Vagina (tissue), 2 donors: ENCODE measurements at regions not wholly inside any gene's neighbourhood (a gene's known extent, or its start where the extent isn't known, plus 50 kb on each side); places are given as distances from the start of the nearest gene placed in this dataset.

Source experiments
- CTCF ChIP-seq, 3 experiments: fragments of 450-650 bp in 2 of 3; fragments of 200-600 bp in 1 of 3; sonication (generic) in 1 of 3; IDR thresholded peaks; one replicate each; pipeline ENCODE4 v1.5.1; 2017 to 2019; ENCODE audit warnings: antibody characterized with exemption in 3 of 3, mild to moderate bottlenecking in 2 of 3, moderate library complexity in 2 of 3
- POLR2AphosphoS5 ChIP-seq, 2 donors: sonication (generic); formaldehyde crosslinking; IDR thresholded peaks; one replicate each; pipeline ENCODE4 v1.9.0; 2017; ENCODE audit warnings: antibody characterized with exemption in 2 of 2, mild to moderate bottlenecking in 2 of 2, low read depth in 1 of 2; ENCODE audit not compliant: insufficient read depth in 1 of 2

- TF ChIP-seq CTCF (IDR thresholded peaks at IDR 0.05) = no peak
- TF ChIP-seq POLR2AphosphoS5 (IDR thresholded peaks at IDR 0.05; ENCODE audit: insufficient read depth in 1 of 2, low read depth in 1 of 2) = no peak
These were observed 1326.5 kb downstream of the PLA2G4A start for GRCh38 chr1:188155261-188155660.
